GM13976 (cell line): ENCODE measurements at regions not wholly inside any gene's neighbourhood (a gene's known extent, or its start where the extent isn't known, plus 50 kb on each side); places are given as distances from the start of the nearest gene placed in this dataset.

Experiments used
- DNase-seq: peaks from one replicate; pipeline ENCODE4 v3.0.0; 2012; ENCODE audit warnings: low spot score
- CTCF ChIP-seq: IDR thresholded peaks from 2 replicates; pipeline ENCODE4 v1.5.1; 2012; ENCODE audit warnings: borderline replicate concordance, mild to moderate bottlenecking; ENCODE audit not compliant: insufficient read depth; ENCODE audit errors: extremely low read depth, missing control alignments, control extremely low read depth
- in situ Hi-C: fragments of 300-500 bp; cut with MboI; formaldehyde crosslinking; loops from one replicate; pipeline ENCODE4 v1.12.0; 2022; ENCODE audit warnings: low sequenced_read_pairs, mixed read lengths, inconsistent platforms; ENCODE audit not compliant: unreplicated experiment

DNA sequence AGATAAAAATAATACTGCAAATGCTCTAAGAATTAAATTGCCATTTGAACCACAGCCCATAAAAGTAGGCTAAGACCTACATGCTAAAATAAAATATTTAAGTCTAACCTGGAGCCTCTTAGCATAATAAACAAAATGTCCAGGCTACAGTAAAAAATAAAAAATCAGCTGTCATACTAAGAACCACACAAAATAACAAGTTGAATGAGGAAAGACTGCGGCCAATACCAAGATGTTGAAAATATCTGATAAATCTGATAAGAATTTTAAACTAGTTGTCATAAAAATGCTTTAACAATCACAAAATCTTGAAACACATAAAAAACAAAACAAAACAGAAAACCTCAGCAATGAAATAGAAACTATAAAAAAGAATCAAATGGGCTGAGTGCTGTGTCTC, 336.9 kb upstream of the MSX2 start:
- DNase-seq, result no peak
- TF ChIP-seq CTCF, result no peak
- in situ Hi-C loops, result no loop called here

GRCh38 chr5:174392892-174393291, 331.5 kb upstream of the MSX2 start:
- in situ Hi-C loops, result no loop called here
- TF ChIP-seq CTCF, result no peak

GRCh38 chr5:174396541-174396940, 327.8 kb upstream of the MSX2 start:
- TF ChIP-seq CTCF, result no peak
- in situ Hi-C loops, result no loop called here
- no peak for DNase-seq

More at GRCh38 chr5:174392892-174393291, 331.5 kb upstream of the MSX2 start:
- DNase-seq, result no peak

DNA sequence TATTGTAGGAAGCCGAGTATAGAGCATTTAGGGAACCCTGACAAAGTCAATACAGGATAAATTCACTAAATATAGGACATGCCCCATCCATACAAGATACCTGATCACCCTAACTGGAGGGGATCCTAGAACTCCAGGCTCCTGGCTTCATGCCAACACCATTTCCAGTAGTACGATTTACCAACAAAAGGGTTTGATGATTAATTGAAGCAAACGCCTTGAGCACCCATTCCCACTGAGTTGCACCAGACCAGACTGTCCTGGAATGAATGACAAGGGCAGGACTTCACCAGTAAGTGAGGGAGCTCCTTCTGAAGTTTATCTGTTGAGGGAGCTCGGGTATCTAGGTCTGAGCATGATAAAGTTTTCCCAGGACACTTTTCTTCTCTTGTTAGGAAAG, 327.2 kb upstream of the MSX2 start:
- in situ Hi-C loops, result no loop called here
- TF ChIP-seq CTCF, result no peak
- DNase-seq, result no peak

DNA sequence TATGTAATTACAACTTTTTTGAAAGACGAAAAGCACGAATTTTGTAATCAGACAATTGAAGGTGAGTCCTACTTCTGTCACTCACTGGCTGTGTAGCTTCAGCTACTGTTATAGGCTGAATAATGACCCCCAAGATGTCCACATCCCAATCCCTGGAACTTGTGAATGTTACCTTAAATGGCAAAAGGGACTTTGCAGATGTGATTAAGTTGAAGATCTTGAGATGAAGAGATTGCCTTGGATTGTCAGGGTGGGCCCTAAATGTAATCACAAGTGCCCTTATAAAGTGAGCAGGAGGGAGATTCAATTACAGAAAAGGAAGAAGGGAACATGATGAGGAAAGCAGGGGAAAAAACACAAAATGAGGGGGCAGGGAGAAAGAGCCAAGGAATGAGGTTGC, 326.2 kb upstream of the MSX2 start:
- TF ChIP-seq CTCF, result no peak
- no peak for DNase-seq
- in situ Hi-C loops, result no loop called here

DNA sequence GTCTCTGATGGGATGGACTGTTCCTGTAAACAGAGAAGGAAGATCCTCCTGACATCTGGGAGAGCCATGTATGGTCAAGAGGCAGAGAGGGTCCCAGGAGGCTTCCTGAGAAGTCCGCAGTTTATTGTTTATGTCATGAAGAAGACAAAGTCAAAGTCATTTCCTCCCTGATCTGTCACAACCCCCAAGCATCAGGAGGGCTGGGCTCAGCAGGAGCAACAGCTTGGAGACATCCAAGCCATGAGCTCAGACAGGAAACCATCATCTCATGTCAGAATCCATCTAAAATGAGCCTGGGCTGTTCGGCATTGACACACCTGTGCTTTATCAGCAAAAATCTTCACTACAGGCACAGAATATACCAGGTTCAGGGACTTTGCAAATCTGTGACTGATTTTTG, 325.0 kb upstream of the MSX2 start:
- no peak for TF ChIP-seq CTCF
- in situ Hi-C loops, result no loop called here
- DNase-seq, result no peak

DNA sequence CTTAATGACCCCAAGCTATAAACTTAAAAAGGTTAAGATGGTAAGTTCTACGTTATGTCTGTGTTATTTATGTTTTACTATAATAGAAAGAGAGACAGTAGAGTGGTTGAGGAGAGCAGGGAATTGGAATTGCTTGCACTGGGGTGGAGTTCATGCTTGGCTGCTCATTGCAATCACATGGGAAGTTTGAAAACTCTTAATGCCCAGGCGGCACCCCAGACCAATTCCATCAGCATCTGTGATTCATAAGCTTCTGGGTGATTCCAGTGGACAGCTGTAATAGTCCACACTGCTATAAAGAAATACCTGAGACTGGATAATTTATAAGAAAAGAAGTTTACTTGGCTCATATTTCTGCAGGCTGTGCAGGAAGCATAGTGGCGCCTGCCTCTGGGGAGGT, 323.9 kb upstream of the MSX2 start:
- TF ChIP-seq CTCF, result no peak
- DNase-seq, result no peak
- in situ Hi-C loops, result loop anchor here (25.0 kb wide), 1 partner anchor 387 kb away; no protein-coding TSS in a partner anchor
